ENCODE measurements at regions not wholly inside any gene's neighbourhood (a gene's known extent, or its start where the extent isn't known, plus 50 kb on each side); places are given as distances from the start of the nearest gene placed in this dataset.

DNA sequence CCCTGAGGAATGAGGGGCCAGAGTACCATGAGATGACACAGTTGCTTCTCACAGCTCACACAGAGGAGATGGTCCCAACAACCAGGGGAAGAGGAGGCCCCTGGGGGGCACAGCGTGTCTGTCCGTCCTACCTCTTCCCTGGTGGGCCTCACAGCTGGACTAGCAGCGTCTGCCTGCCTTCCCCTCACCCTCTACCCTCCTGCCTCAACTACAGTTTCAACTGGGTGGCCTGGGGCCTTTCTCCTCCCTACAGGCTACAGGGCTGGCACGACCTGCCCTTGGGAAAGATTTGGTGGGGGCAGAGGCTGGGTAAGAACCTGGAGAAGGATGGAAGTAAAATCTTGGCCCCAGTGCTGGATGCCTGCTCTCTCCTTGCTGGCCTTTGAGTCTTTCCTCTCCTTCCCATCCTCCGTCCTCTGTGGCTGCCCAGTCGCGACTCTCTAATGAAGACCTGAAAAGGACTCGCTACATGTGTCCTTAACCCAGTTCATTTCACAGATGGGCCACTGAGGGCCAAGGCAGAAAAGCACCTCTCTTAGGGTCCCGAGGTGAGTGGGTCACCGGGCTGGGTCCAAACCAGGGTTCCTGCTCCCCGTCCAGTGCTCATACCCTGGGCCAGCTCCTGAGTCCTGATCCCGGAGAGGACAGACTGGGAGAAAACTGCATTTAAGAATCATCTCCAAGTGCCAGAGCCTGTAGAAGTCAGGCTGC is 232.5 kb downstream of the BCL11B start:
- no peak for DNase-seq

- DNase-seq: no peak
These were observed 231.9 kb downstream of the BCL11B start for GRCh38 chr14:99040052-99040451.

GRCh38 chr14:99040711-99041110 is 231.3 kb downstream of the BCL11B start:
- no peak for DNase-seq

DNA sequence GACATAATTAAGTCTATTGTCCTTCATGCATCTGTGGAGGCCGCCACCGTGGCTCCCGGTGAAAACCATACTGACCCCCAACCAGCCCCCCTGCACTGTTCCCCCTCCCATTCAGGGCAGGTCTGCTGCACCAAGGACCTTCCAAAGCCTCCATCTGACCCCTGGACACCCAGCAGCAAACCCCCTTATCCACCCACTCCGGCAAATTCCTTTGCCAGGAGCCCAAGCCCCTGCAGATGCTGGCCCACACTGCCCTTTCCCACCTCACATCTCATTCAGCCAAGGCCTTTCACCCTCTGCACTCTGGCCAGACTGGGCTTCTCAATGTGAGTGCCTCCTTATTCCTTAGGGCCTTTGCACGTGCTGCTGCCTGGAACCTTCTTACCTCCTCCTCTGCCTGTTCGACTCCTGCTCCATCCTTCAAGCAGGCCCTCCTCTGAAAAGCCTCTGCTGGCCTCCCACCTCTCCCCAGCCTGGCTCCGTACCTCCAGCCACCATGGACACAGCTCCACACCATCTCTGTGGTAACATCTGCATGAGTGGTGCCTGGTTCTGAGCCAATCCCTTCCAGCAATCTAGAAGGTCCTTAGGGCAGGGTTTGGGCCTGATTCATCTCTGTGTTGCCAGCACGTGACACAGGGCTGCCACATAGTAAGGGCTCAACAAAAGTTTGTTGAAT is 230.7 kb downstream of the BCL11B start:
- DNase-seq: no peak

DNA sequence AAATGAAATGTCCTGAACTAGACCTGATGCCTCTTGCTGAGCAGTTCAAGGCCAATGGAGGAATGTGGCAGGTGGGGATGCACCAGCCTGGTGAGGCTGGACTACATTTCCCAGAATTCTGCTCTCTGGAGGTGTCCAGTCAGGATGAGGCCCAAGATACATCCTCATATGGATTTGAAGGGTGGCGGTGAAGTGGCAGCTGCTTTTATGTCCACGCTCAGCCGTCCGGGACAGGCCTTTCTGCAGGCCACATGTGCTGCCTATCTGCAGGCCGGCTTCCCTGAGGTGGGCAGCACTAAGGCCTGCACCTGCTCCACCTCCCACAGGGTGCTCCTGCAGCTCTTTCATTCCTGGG is 230.2 kb downstream of the BCL11B start:
- DNase-seq: no peak

DNA sequence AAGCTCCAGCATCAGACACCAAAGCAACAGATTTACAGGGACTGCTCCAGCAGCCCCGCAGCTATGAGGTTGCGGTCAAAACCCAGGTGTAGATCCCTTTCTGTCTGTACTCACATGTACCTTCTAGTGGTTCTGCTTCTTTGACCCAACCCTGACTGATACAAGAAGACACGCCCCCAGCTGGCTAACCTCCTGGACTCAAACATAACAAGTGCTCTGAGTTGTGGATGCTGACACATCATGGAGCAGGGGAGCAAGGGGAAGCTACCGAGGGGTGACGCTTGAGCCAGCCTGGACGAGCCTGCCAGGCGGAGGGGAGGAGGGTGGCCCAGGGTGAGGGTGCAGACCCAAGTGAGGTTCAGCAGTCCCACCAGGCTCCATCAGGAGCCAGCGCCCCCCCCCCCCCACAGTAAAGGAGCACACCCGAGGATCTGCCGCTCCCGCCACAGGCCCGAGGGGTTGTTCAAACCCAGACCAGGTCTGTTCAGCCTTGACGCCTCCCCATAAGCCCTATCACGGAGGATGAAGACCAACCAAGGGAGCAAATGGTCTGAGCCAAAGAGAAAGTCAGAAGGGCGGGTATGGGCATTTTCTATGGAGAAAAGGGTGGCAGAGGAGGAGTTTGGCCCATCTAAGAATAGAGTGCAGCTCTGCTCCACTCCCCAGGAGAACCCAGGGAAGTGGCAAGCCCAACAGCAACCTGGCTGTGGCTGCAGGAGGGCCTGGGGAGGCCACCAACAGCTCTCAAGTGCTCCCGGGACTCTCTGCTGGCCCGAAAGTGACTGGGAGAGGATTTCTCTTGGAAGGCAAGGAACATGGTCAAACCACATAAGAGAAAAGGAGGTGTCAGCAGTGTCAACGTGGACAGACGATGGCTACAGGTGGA is 229.4 kb downstream of the BCL11B start:
- no peak for DNase-seq

- no peak for DNase-seq
These were observed 228.8 kb downstream of the BCL11B start for GRCh38 chr14:99043267-99043615.

GRCh38 chr14:99043756-99044155 is 228.2 kb downstream of the BCL11B start:
- DNase-seq: no peak

GRCh38 chr14:99047441-99048031 is 224.5 kb downstream of the BCL11B start:
- no peak for DNase-seq

DNA sequence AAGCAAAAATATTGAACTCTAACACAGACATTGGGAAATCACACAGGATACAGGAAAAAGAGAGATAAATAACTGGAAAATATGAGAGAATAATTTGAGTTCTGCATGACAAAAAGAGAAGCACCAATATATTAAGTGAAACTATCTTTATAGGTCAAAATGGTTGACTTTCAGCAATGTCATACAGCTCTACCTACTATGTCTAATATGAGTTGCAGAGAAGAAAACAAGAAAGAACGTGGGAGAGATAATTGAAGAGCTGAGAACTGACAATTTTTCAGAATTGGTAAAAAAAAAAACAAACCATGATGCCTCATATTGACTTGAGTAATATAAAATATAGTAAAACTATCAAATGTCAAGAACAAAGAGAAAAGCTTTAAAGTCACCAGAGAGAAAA is 221.7 kb downstream of the BCL11B start:
- DNase-seq: no peak

- no peak for DNase-seq
These were observed 219.5 kb downstream of the BCL11B start for GRCh38 chr14:99052467-99052866.

DNA sequence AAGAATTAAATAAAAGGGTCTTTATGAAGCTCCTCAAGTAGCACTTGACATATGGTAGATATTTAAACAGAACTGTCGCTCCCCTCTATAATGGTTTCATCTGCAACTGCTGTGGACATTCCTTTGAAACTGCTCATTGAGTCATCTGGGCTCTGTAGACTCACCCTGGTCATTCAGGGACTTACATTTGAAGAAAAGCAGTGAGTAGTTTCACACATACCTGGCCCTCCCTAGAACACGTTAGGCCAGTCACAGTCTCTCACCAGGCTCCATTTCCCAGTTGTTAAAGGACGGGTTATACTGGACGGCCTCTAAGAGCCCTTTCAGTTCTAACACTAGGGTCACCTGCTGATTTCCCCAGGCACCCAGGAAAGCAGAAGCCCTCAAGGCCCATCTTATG is 217.0 kb downstream of the BCL11B start:
- DNase-seq: no peak

DNA sequence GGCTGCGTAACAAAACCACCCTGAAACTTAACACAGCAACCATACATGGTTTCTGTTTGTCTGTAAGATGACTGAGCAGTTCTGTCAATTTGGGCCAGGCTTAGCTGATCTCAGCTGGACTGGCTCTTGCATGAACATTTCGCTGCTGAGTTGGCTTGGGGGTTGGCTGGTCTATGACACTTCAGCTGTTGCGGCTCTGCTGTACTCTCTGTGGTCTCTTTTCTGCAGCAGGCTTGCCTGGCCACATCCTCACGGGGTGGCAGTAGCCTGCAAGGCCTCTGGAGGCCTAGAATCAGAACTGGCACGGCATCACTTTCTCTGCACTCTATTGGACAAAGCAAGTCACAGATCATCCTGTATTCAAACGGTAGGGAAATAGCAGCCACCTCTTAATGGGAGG is 216.2 kb downstream of the BCL11B start:
- no peak for DNase-seq

- DNase-seq: no peak
These were observed 214.4 kb downstream of the BCL11B start for GRCh38 chr14:99057576-99058083.

GRCh38 chr14:99058542-99058941 is 213.5 kb downstream of the BCL11B start:
- DNase-seq: no peak

DNA sequence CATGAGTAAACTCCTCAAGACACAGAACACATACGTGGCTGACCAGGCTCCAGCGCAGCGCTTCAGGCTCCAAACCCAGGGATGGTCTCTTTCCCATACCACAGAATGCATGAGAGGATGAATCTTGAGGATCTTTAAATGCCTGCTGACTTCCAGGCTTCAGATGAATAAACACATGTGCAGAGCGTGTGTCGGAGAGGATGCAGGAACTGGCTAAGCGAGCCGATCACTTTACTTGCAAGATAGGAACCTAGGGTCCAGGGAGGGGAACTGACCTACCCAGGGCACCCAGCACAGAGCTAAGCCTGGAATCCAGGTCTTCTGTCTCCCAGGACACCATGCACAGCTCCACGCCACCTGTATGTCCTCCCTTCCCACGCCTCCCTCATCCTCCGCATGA is 209.8 kb downstream of the BCL11B start:
- no peak for DNase-seq

DNA sequence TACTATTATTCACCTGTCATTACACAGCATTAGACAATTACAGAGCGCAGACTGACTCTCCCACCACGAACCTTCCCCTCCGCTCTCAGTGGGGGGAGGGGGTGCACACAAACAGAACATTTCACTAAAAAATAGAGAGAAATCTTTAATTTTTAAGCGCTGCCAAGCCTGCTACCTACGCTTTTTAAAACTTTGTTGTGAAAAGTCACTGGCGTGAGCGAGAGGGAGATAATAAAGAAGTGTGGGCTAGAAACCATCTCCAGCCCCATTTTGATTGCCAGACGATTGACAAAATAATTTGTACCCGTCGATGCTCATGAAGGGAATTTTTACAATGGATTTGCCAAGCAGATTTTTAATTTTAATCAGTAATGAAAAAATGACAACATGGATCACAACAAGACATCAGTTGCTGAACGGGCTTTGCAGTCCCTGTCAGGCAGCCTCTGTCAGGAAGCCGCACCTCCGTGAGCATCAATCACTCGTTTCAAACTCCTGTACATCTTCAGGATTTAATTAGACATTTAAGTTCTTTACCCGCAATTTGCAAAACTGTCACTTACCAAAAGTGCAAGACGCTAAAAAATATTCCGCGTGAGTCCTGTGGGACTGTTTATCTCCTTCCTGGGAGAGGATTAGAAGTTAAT is 209.1 kb downstream of the BCL11B start:
- DNase-seq: no peak

GRCh38 chr14:99063620-99064225 is 208.3 kb downstream of the BCL11B start:
- no peak for DNase-seq

DNA sequence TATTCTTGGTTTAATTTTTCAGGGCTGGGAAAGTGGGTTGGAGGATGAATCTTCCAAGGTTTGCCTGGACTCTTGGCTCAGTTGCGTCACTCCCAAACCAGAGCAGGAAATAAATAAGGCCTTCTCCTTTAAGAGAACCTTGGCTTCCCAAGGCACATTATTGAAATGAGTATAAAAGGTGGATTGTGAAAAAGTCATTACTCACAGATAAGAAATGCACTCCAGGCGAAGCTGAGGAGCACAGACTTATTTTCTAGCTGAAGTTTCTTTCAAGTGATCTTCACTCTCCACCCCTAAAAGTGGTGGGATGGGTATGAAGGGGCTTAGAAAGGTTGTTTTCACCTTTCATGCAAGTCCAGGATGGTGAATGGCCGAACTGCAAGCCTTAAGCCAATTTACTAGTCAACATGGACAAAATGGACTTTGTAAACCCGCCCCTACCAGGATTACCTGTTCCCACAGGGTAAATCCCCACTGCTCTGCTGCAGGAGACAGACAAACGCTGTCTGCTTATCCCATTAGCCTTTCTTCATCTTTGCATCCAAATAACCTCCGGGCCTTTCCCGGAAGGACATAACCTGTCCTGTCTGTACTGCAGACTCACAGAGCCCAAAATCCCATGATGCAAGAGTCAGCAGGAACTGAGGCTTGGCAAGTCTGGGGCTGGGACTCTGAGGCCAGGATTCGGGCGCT is 207.6 kb downstream of the BCL11B start:
- DNase-seq: no peak

DNA sequence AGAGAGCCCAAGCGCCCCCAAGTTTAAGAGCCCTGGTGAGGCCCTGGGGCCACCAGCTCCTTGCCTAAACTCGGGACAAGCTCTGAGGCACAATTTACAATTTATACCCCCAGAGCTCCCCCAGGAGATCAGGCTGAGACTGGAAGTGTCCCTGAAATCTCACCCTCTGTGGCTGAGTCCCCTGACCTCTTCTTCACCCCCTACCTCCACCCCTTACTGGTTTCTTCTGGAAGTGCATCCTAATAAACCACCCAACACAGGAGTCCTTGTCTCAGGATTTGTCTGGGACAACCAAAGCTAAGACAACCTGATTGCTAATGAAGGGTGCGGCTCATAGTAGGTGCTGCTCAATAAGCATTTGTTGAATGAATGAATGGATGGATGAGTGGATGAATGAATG is 206.4 kb downstream of the BCL11B start:
- DNase-seq: no peak

DNA sequence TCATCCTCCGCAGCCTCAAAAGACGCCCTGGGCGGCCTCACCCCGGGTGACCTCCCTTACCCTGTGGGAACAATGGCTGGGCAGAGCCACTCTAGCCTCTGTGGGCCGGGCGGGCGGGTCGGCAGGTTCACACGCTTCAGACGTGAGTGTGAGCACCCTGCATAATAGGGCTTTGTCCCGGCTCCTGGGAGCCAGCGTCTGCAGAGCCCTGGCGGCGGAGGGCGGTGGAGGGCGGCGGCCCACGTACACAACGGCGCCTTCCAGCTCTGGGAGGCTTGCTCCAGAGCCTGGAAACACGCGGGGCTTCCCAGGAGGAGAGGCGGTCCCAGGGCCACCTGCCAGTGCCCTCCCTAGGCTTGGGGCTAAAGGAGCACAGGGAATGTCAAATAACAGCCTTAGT is 205.6 kb downstream of the BCL11B start:
- DNase-seq: no peak
